Epithelial cell of proximal tubule (primary cell): ENCODE measurements at regions not wholly inside any gene's neighbourhood (a gene's known extent, or its start where the extent isn't known, plus 50 kb on each side); places are given as distances from the start of the nearest gene placed in this dataset.

ENCODE experiments used
- DNase-seq: peaks from one replicate; pipeline ENCODE4 v3.0.0-alpha.2; 2011; ENCODE audit warnings: low read depth
- H3K4me3 ChIP-seq: 2 replicates; pipeline ENCODE4 v1.5.1; 2011; ENCODE audit warnings: low read depth, mild to moderate bottlenecking, low read length
- CTCF ChIP-seq: conservative IDR thresholded peaks from 2 replicates; pipeline ENCODE4 v1.5.1; 2012; ENCODE audit warnings: low read depth, mild to moderate bottlenecking, low read length

GRCh38 chr1:168842306-168842705 is 113.3 kb upstream of the DPT start:
- TF ChIP-seq CTCF, result no peak
- H3K4me3 ChIP-seq, result no peak overlapping the region
- DNase-seq, result no peak

GRCh38 chr1:168842916-168843315 is 113.9 kb upstream of the DPT start:
- H3K4me3 ChIP-seq, result no peak overlapping the region
- no peak for TF ChIP-seq CTCF
- peak; percentile 19 for DNase-seq

- DNase-seq, result no peak
- no peak overlapping the region for H3K4me3 ChIP-seq
- no peak for TF ChIP-seq CTCF
Observed at GRCh38 chr1:168843401-168843800, 114.4 kb upstream of the DPT start.

- no peak overlapping the region for H3K4me3 ChIP-seq
- no peak for TF ChIP-seq CTCF
- DNase-seq, result no peak
Observed at GRCh38 chr1:168843950-168844349, 114.9 kb upstream of the DPT start.

GRCh38 chr1:168845140-168845539 is 116.1 kb upstream of the DPT start:
- H3K4me3 ChIP-seq, result no peak overlapping the region
- no peak for TF ChIP-seq CTCF
- no peak for DNase-seq

GRCh38 chr1:168848051-168848450 is 119.0 kb upstream of the DPT start:
- no peak overlapping the region for H3K4me3 ChIP-seq
- no peak for TF ChIP-seq CTCF
- DNase-seq, result no peak

- H3K4me3 ChIP-seq, result no peak overlapping the region
- DNase-seq, result no peak
- no peak for TF ChIP-seq CTCF
Observed at GRCh38 chr1:168861421-168862004, 132.5 kb upstream of the DPT start.
